HG02885 (cell line): ENCODE measurements at regions not wholly inside any gene's neighbourhood (a gene's known extent, or its start where the extent isn't known, plus 50 kb on each side); places are given as distances from the start of the nearest gene placed in this dataset.

Experiments
- ATAC-seq: cut with Tn5 transposase; IDR thresholded peaks from one replicate; pipeline ENCODE4 v1.9.1; 2021; ENCODE audit warnings: mild to moderate bottlenecking; ENCODE audit not compliant: unreplicated experiment, poor library complexity

DNA sequence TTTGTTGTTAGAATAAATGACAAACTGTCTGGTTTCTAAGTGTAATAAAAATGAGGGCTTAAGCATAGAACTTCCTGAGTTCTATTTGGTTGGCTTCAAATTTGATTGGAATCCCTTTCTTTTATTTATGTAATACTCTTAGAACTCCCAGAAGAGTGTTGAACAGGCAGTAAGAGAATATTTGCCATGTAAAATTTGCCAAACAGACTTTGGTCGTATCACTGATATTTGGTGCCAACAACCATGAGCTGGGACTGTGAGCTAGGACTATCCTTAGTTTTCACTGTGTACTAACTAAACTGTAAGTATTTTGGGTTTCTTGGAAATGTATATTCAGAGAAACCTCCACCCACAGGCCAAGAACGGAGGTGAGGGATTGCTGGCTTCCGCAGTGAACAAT is 971.2 kb upstream of the SOX9 start:
- no peak for ATAC-seq

DNA sequence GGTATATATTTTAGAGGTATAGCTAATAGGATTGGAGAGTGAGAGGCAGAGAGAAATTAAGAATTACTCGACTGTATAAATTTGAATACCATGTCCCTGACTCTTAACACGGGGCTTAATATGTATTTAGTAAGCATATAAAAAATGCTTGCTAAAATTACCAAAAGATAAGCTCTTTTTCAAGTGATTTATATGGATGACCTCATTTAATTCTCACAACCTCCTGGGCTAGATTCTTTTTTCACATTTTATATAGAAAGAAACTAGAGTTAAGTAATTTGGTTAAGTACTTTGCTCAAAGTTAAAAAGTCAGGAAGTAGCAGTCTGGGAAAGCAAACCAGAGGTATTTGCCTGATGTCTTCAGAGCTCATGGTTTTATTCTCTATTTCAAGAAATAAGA is 963.5 kb upstream of the SOX9 start:
- ATAC-seq, result no peak

DNA sequence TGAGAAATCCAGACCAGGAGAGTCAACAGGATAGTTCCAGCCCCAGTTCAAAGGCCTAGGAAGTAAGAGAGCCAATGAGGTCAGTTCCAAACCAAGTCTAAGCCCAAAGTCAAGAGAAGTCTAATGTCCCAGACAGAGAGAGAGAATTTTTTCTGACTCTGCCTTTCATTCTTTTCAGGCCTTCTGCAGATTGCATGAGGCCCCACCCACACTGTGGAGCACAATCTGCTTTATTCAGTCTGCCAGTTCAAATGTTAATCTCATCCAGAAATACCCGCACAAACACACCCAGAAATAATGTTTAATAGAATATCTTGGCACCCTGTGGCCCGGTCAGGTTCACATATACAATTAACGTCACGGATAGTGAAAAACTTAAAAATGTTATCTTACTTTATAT is 962.4 kb upstream of the SOX9 start:
- ATAC-seq, result no peak

DNA sequence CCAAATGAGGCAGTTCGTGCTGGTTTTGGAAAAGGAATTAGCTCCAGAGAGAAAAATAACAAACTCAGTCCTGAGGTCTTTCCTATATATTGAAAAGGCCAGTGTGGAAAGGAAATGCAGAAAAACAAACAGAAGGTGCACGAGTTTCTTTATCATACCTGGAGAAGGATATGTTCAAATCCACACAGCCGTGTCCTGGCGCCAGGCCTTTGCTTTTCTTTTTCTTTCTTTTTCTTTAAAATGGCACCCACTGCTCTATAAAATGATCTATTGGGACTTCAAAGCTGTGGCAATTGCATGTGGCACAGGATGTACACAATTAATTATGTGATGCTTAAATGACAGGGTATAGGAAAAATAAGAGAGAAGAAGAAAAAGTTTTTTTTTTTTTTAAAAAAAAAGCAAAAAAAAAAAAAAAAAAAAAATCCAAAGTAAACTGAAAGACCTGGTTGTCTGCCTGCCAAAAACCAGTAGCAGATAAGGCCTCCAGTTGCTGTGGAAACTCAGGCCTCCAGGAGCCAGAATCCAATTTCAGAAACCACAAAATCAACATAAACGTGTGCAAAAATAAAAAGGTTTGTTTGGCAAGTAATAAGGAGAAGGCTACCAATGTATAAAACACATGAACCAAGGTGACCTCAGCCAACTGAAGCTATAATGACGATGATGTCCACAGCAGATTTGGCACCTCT is 957.6 kb upstream of the SOX9 start:
- ATAC-seq, result no peak

DNA sequence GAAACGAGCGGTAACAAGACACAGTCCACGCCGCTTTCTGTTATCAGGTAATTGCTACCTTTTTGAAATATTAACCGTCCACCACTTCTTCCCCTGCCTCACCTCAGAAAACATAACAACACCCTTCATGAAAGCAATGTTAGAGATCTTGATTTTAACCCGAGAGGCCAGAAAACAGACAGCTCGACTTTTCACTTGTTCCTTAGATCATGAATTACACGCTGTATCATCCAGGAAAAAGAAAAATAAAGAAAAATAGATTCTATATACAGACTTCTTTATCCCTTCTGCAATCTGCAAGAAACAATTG is 957.1 kb upstream of the SOX9 start:
- ATAC-seq, result no peak

DNA sequence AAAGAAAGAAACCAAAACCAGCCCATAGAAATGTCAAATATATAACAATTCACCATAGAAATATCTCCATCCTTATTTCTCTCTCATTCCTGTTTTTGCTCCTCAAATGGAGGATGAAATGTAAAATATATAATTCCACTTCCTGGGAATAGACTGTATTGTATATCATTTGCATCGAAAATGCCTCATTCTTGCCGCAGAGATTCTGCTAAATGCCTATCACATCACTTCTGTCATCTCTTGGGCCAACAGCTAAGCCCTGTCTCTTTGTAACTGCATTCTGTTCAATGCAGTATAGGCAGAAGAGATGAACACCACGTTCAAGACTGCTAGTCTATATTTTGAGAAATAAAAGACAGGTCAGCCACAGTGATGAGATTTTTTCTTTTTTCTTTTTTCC is 956.3 kb upstream of the SOX9 start:
- ATAC-seq, result no peak

DNA sequence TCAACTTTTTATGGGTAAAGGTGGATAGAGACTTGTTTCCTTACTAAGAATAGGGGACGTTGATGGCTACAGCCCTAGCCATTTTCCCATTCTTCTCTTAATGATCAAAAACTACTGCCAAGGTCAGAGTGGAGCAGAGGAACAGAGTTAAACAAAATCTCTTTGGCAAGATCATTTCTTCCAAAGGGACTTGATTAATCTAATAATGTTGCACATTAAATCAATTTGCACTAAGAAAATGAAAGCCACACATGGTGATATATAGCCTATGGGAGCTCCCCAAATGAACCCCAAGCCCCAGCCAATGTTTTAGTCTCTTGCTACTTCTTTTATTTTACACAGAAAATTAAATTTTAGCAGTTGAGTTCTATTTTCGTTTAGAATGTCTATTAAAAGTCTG is 954.5 kb upstream of the SOX9 start:
- no peak for ATAC-seq

DNA sequence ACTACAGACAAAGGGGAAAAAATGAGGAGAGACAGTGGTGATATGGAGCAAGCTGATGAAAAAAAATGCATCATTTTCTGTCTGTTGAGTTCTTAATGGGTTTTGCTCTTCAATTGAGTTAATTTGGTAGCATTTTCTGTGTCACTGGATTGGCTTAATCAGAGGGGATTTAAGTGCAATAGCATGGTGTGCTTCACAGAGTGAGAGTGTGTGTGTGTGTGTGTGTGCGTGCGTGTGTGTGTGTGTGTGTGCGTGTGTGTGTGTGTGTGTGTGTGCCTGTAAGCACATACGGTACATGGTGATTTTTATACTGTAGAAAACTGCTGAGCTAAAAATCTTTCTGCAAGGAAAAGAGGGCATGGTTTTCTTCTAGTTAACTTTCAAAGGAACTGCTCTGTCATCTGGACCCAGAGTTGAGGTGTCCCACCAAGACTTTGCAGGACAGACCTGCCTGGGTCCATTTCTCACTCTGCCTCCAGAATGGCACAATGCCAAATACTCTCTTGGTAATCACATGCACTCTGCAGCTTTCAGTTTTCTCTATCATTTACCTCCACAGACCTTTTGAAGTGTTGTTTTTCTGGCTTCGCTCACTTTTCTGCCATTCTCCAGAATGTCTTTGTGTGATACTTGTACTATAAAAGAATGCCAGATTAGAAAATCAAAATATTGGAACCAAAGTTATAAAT is 952.6 kb upstream of the SOX9 start:
- no peak for ATAC-seq

DNA sequence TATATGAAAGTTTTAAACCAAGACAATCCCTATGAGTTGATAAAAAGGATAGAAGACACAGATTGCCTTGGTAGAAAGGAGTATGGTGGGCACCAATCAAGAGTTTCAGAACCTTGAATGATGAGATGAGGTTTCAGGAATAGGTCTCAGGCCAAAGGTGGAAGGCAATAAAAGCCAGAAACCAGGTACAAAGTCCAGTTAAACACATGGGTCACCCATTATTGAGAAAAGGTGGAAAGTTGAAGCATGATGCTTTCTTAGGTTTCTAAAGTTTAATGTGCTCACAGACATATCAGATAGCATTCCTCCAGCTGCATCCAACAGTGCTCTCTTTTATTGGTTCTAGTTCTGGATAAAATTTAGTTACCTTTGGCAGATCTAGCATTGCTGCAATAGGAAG is 950.8 kb upstream of the SOX9 start:
- no peak for ATAC-seq

DNA sequence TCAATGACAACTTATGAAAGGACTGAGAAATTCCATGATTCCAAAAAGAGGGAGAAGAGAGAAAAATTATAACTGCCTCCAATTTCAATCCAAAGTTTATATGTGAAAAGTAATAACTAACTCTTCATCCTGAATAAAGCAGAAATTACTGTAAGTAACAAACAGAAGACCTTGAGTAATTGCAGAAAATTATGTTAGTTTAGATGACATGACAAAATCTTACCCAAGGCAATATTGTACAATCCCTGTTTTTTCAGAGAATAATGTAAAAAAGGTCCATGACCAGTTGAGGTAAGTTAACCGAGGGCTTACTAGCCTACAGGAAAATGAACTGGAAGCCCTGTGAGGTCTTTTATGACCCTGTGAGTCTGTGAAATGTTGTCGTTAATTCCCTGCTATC is 949.5 kb upstream of the SOX9 start:
- no peak for ATAC-seq

DNA sequence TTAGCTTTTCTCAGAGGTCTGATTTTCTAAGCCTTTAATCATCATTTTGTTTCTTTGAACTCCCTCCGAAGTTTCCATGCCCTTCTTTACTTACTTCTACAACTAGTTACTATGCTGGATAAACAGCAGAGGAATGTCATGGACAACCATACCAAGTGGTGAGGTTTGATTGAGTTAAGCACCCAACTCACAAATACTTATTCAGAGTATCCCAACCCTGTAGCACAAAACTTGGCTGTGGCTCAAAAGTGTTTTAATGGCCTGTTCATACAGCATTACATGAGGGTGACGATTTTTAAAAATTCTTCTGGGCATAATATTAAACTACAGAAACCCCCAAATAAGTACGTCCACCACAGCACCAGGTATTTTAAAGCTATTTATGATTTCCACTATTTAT is 946.8 kb upstream of the SOX9 start:
- ATAC-seq, result no peak

DNA sequence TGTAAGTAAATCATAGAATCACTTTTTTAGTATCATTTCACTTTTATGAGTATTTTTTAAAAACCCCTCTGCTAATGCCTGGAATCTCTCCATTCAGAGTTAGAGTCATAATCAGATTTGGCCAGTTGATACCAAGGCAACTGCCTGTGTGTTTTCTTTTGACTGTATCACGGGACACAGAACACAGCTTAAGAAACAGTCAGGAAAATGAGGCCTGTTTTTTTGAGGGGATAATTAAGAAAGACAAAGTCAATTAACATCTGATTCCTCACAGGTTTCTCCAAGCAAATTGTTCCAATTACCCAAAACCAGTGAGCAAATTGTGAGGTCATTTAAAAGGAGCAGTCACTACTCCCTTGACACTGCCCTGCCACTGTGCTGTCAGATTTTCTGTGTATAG is 944.5 kb upstream of the SOX9 start:
- no peak for ATAC-seq

DNA sequence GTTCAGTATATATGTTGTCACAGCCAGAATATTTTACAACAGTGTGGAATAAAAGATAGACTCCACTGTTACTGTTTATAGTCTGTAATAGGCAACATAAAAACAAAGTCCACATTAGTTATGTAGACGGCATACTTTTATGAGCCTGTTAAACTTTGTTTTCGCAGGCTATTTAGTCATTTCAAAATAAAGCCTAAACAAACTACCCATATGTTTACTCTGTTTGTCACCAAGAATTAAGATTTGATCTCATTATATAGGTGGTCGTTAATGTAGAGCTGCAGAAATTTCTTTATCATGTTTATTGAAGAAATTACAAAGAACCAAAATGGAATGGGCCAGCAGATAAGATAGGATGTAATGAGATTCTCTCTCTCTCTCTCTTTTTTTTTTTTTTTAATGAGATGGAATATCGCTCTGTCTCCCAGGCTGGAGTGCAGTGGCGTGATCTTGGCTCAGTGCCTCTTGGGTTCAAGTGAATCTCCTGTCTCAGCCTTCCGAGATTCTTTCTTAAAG is 943.8 kb upstream of the SOX9 start:
- no peak for ATAC-seq

DNA sequence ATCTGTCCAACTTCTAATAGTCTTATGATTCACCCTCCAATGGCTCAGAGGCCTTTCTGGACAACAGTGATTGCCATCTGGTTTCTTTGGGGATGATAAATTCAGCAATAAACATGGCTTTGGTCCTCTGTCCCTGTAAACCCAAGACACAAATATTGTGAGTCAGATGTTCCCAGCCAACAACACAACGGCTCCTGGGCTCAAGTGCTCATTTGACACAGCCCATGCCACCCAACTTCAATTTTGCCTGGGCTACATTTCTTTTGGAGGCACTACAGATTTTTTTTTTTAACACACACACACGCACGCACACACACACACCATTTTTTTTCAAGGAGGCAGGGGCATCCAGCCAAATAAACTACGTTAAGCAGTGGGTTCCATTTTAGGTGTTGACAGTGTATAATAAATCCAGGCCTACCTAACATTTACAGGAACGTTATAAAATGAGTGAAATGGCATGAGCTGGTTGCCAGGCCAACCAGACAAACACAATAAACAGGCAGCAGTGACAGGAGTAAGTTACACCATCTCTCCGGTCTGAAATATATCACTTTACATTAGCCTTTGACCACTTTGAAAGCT is 939.9 kb upstream of the SOX9 start:
- no peak for ATAC-seq

DNA sequence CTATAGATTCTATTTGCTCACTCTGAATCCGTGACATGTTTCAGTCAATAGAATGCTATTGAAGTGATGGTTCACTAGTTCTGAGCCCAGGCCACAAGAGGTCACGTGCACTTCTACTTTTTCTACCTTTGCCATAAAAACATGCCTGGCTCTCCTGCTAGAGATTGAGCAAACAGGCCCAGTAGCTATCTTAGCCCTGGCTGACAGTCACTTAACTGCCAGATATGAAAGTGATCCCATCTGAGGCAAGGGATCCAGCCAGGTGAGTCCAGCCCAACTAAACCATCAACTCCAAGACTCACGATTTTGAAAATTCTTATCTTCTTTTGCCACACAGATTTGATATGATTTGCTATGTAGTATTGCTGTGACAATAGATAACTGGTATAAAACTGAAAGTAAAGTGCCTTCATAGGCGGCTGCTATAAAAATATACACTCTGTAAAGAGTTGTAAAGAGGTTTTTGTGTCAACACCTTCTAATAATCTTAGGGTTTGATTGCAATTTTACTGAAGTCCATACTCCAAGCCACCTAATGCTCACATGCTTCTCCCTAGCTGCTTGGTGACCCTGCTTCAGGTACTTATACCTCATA is 937.7 kb upstream of the SOX9 start:
- ATAC-seq, result no peak

DNA sequence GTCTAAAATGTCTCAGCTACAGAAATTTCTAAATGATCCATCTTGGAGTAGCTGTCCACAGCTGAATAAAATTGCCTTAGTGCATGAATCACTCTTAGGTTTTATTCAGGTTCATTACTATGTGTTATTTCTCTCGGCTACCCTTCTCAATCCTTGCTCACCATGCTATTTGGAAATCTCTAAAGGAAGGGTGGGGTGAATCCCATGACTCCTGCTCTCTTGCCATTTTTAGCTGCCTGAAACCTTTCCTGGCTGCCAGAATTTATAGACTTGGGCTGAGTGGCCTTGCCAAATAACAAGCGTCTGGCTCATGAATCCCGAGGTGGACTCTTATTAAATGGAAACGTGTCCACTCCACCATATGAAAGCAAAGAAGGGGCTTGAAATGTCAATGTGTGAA is 936.1 kb upstream of the SOX9 start:
- ATAC-seq, result no peak

DNA sequence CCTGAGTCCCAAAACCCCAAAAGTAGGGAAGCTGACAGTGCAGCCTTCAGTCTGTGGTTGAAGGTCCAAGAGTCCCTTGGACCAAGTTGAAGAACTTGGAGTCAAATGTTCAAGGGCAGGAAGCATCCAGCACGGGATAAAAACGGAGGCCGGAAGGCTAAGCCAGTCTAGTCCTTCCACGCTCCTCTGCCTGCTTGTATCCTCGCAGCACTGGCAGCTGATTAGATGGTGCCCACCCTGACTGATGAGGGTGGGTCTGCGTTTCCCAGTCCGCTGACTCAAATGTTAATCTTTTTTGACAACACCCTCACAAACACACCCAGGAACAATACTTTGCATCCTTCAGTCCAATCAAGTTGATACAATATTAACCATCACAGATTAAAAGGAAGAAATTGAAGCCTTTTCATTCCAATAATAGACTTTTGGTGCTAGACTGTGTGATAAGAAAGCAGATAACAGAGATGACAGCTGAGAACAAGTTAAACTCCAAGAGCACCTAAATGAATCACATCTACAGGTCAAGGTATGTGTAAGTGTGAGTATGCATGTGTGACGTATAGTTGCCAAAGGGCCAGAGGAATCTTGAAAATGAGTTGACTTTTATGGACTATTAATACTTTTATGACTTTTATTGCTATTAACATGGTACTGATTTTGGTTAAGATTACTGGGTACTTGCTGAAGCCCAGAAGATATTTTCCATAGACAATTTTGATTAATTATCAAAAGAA is 933.5 kb upstream of the SOX9 start:
- ATAC-seq, result no peak

DNA sequence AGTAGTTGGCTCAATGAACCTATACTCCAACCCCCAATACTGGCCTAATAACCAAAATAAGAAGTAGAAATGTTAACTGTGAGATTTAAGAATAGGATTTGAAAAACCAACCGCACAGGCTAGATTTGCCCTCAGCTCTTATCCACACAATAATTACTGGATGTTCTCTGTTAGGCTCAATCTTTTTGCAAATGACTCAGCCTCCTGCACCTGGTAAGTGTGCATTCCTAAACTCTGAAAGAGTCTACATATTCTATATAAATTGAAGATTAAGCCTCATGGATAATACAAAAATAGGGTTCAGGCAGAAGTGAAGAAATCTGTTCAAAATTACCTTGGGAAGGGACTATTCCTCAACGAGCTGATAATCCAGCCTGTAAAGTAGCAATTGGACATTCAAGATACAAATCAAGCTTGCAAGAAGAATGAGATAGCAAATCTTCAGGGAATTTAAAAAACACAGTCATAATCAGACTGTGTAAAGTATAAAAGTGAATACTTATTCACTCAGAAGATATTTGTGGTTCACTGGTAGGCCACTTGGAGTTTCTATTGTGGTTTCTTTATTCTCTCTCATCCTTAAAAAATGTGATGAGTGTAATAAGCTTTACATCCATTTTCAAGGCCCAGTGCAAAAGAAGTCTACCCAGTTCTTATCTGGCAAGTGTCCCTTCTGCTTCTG is 931.9 kb upstream of the SOX9 start:
- ATAC-seq, result no peak

DNA sequence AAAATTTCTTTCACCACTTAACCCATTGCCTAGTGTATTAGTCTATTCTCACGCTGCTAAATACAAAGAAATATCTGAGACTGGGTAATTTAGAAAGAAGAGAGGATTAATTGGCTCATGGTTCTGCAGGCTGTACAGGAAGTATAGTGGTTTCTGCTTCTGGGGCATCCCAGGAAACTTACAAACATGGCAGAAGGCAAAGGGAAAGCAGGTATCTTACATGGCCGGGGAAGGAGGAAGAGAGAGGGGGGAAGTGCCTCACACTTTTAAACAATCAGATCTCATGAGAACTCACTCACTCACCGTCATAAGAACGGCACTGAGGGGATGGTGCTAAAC is 931.4 kb upstream of the SOX9 start:
- ATAC-seq, result no peak

DNA sequence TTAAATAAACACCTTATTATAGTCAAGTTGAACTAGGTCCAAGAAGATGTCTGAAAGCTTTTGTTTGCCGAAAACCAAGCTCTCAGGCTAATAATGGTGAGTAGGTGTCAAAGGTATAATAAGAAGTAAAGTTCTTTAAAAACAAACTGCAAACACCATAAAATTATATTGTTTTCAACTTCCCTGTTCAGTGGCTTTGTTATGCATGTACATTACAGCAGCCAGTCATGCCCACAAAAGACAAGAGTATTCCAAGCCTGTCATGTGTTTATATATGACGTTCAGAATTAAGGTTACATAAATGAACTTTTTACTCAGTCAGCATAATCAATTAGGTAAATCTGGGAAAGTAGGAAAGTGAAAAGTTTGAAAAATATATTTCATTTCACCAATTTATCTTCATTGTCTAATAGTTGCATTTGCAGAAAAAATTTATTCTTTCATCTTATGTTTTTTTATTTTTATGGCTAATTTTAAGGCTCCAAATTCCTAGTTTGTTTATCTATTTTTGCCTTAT is 928.7 kb upstream of the SOX9 start:
- ATAC-seq, result no peak
